ENCODE measurements at regions not wholly inside any gene's neighbourhood (a gene's known extent, or its start where the extent isn't known, plus 50 kb on each side); places are given as distances from the start of the nearest gene placed in this dataset.

DNA sequence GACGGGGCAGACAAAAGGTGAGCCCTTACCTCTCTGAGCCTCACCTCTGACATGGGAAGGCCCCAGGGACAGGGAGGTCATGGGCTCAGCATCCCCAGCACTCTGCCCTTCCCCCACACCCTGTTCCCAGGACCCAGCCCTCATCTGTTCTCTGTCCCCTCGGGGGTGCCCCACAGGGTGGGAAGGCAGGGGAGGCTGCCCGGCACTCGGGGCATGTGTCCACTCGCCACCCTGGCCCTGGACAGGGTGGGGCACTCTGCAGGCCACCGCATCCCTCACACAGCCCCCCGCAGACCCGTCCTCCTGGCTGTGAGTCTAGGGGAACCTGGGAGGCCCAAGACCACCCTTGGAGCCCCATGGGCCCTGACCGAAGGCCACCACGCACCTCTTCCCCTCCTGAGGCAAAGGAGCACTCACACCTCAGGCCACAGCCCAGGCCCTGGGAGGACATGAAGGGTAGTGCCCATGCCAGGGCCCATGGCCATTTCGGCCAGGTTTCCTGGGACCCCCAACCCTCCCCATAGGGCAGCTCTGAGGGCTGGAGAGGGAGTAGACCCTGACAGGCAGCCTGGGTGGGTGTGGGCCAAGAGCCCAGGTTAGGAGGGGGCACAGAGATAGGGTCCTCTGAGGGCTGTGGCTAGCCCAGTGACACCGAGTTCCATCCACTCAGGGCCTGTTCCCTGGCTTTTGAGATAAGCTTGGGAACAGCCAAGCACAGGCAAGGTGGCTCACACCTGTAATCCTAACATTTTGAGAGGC lies 193.1 kb downstream of the IGLL1 start:
- DNase-seq (ENCODE audit: low spot score), result no peak
- no peak for ATAC-seq (ENCODE audit: low FRiP score)
- TF ChIP-seq, protein P1, sequence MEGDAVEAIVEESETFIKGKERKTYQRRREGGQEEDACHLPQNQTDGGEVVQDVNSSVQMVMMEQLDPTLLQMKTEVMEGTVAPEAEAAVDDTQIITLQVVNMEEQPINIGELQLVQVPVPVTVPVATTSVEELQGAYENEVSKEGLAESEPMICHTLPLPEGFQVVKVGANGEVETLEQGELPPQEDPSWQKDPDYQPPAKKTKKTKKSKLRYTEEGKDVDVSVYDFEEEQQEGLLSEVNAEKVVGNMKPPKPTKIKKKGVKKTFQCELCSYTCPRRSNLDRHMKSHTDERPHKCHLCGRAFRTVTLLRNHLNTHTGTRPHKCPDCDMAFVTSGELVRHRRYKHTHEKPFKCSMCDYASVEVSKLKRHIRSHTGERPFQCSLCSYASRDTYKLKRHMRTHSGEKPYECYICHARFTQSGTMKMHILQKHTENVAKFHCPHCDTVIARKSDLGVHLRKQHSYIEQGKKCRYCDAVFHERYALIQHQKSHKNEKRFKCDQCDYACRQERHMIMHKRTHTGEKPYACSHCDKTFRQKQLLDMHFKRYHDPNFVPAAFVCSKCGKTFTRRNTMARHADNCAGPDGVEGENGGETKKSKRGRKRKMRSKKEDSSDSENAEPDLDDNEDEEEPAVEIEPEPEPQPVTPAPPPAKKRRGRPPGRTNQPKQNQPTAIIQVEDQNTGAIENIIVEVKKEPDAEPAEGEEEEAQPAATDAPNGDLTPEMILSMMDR (IDR thresholded peaks at IDR 0.05), result no peak

DNA sequence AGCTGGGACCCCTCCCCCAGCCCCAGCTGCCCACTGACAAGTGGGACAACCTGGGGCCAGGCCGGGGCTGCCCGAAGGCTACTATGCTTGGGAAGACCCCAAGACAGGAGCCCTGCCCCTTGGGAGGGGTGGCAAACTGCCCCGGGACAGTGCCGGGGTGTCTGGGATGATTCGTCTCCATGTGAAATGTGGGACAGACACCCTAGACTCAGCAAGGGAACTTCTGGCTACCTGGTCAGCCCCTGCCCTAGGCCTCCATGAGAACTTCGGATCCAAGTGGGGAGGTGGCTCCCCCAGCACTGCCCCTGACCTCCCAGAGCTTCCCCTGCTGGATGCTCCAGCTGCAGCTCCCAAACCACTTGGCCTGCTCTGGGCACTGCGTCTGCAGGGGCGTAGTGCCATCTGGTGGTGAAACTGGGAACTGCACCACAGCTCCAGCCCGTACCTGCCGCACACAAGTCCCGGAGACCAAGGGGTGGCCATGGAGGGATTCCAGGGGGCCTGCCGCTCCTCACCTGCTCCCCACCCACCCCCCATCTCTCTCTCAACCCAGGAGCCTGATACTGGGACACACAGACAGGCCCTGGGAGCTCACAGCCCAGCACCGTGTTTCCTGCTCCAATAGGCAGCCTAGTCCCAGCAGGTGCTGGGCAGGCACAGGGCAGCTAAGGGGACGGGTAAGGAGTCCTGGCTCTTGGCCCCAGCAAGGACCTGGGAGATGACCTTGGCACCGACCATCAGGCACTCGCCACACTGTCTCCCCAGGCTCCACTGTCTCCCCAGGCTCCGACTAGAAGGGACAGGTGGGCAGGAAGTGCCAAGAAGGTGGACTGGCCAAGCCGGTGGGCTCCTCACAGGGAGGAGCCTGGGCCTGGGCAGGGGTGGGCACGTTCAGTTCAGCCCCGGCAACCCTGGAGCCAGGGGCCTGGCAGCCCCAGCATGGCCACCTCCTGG lies 194.1 kb downstream of the IGLL1 start:
- TF ChIP-seq, protein P1 (IDR thresholded peaks at IDR 0.05), result peak in 2 of 3 donors; percentile 92 to 97
- DNase-seq (ENCODE audit: low spot score), result peak; percentile 84
- peak; percentile 29 for ATAC-seq (ENCODE audit: low FRiP score)

DNA sequence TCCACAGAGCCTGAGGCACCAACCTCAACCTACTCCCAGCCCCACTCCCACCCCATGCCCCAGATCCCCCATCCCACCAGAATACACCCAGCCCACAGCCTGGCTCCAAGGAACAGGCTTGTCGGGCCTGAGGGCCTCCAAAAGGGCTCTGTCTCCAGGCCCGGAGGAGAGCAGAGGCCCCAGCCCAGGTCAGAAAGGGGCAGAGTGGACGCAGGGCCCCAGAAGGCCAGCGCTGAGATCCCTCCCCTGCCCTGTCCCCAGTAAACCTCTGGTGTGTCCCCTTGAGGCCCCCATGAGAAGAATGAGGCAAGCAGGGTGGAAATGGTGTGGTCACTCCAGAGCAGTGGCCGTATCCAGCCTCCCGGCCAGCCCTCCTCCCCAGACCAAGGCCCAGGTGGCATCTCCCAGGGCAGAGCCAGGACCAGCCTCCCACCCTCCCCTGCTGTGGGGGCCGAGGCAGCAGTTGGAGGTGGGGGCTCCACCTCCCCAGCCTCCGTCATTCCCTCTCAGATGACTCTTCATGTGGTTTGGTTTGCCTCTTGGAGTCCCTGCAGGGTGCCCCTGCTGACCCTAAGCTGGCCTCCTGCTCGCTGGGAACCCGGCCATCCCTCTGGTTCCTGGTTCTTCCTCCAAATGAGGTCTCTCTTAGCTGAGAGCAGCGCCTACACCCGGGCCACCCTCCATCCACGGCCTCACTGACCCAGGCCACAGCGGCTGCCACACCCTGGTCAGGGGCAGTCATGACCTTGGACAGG lies 195.0 kb downstream of the IGLL1 start:
- ATAC-seq (ENCODE audit: low FRiP score) (no peak), DNase-seq (ENCODE audit: low spot score) (no peak)
- TF ChIP-seq, protein P1 (IDR thresholded peaks at IDR 0.05), result no peak

DNA sequence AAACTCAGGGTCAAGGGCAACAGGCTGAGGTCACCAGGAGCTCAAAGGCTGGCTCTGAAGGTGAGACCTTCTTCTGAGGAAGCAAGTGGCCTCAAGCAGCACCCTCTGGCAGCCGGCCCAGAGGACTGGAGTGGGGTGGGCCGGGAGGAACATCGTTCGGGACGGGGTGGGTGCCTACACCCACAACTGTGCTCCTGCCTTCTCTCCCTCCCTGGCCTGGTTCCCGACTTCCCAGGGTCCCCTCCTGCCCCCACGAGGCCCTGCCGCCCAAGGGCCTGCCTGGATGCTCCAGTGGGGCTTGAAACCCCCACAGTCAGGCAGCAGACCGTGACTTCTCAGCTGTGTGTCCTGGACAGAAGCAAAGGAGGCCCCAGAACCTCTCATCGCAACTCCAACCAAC lies 195.7 kb downstream of the IGLL1 start:
- ATAC-seq (ENCODE audit: low FRiP score), result no peak
- no peak for DNase-seq (ENCODE audit: low spot score)
- TF ChIP-seq, protein P1 (IDR thresholded peaks at IDR 0.05), result no peak

DNA sequence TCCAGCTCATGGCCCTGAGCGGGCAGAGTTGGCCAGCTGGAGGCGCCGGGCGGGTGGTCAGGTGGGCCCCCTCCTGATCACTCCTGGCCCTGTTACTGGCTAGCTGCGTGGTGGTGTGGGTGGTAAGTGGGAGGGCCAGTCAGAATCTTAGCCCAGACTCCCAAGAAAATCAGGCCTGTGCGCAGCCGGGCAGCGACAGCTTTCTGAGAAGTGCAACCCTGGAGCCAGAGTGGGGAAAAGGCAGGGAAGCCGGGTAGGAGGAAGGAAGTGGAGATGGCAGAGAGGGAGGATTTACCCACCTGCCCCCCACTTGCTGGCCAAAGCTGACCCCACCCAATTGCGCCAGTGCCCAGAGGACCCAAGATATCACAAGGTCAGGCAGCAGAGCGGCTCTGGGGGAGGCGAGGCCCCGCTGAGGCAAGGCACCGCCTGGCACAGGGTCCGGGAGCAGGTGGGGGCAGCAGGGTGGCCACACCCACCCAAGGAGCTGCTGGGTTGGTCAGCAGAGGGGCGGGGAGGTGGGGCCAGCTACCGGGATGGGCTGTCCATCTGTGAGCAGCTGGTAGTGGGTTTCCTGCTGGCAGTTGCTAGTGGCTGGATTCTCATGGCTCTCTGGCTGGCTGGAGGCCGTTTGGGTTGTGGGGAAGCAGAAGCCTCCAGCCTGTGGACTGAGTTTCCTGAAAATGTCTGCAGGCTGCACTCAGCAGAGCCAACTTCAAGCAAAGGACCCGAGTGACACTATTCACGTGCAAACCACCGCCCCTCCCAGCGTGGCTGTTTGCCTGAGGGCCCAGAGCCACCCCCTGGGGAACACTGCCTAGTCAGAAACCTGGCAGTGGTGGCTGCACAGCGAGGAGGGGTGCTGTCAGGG lies 196.4 kb downstream of the IGLL1 start:
- peak; percentile 71 for ATAC-seq (ENCODE audit: low FRiP score)
- TF ChIP-seq, protein P1 (IDR thresholded peaks at IDR 0.05), result no peak
- DNase-seq (ENCODE audit: low spot score), result no peak
